HG02610 (cell line): ENCODE measurements at regions not wholly inside any gene's neighbourhood (a gene's known extent, or its start where the extent isn't known, plus 50 kb on each side); places are given as distances from the start of the nearest gene placed in this dataset.
A peak's percentile ranks its signal among the peaks of the same experiment; 100 is the strongest.
"Not testable (repeated sequence)": the region's sequence is repeated elsewhere in the genome, so short reads cannot be mapped to it uniquely, and the experiment has no call there.

Experiments used
- ATAC-seq: cut with Tn5 transposase; IDR thresholded peaks from one replicate; pipeline ENCODE4 v1.9.1; 2021; ENCODE audit warnings: mild to moderate bottlenecking, moderate library complexity; ENCODE audit not compliant: unreplicated experiment

- no peak for ATAC-seq
Observed at GRCh38 chr2:180614776-180615175, 365.6 kb upstream of the UBE2E3 start.

GRCh38 chr2:180609626-180610340 lies 370.6 kb upstream of the UBE2E3 start:
- ATAC-seq = no peak

- ATAC-seq = no peak
Observed at GRCh38 chr2:180607514-180608049, 372.8 kb upstream of the UBE2E3 start.

GRCh38 chr2:180604077-180604476 lies 376.3 kb upstream of the UBE2E3 start:
- no peak for ATAC-seq

- no peak for ATAC-seq
Observed at GRCh38 chr2:180601016-180601415, 379.4 kb upstream of the UBE2E3 start.

- ATAC-seq = no peak
Observed at GRCh38 chr2:180599804-180600203, 380.6 kb upstream of the UBE2E3 start.

GRCh38 chr2:180597179-180597578 lies 383.2 kb upstream of the UBE2E3 start:
- ATAC-seq = no peak

GRCh38 chr2:180596453-180596852 lies 384.0 kb upstream of the UBE2E3 start:
- ATAC-seq = no peak

- ATAC-seq = no peak
Observed at GRCh38 chr2:180591947-180592346, 388.5 kb upstream of the UBE2E3 start.

- not testable (repeated sequence) for ATAC-seq
Observed at GRCh38 chr2:180591093-180591781, 389.2 kb upstream of the UBE2E3 start.

- ATAC-seq = peak; percentile 61
Observed at GRCh38 chr2:180583441-180584140, 396.8 kb upstream of the UBE2E3 start.

GRCh38 chr2:180579388-180579787 lies 401.0 kb upstream of the UBE2E3 start:
- ATAC-seq = no peak

GRCh38 chr2:180578441-180578840 lies 402.0 kb upstream of the UBE2E3 start:
- ATAC-seq = no peak

GRCh38 chr2:180577567-180577966 lies 402.8 kb upstream of the UBE2E3 start:
- no peak for ATAC-seq

GRCh38 chr2:180573951-180574350 lies 406.5 kb upstream of the UBE2E3 start:
- no peak for ATAC-seq

GRCh38 chr2:180572346-180572745 lies 408.1 kb upstream of the UBE2E3 start:
- no peak for ATAC-seq

- ATAC-seq = no peak
Observed at GRCh38 chr2:180571559-180571958, 408.8 kb upstream of the UBE2E3 start.

- no peak for ATAC-seq
Observed at GRCh38 chr2:180570864-180571263, 409.5 kb upstream of the UBE2E3 start.

GRCh38 chr2:180564051-180564450 lies 416.4 kb upstream of the UBE2E3 start:
- no peak for ATAC-seq

GRCh38 chr2:180562378-180562777 lies 418.0 kb upstream of the UBE2E3 start:
- no peak for ATAC-seq

GRCh38 chr2:180559771-180560170 lies 420.6 kb upstream of the UBE2E3 start:
- no peak for ATAC-seq

GRCh38 chr2:180559038-180559437 lies 421.4 kb upstream of the UBE2E3 start:
- ATAC-seq = no peak
